MG63 (cell line): ENCODE measurements at regions not wholly inside any gene's neighbourhood (a gene's known extent, or its start where the extent isn't known, plus 50 kb on each side); places are given as distances from the start of the nearest gene placed in this dataset.

ENCODE experiments used
- DNase-seq: peaks from one replicate; pipeline ENCODE4 v3.0.0-alpha.2; 2020
- H3K27me3 ChIP-seq: fragments of 250-450 bp; sonication (Bioruptor Pico); 2 replicates; pipeline ENCODE4 v1.5.1; 2020; ENCODE audit warnings: mild to moderate bottlenecking, moderate library complexity
- H3K36me3 ChIP-seq: fragments of 250-450 bp; sonication (Bioruptor Pico); 2 replicates; pipeline ENCODE4 v1.5.1; 2020; ENCODE audit warnings: mild to moderate bottlenecking, moderate library complexity
- H3K4me3 ChIP-seq: fragments of 250-450 bp; sonication (Bioruptor Pico); 2 replicates; pipeline ENCODE4 v1.5.1; 2020; ENCODE audit warnings: mild to moderate bottlenecking, moderate library complexity
- H3K9me3 ChIP-seq: fragments of 250-450 bp; sonication (Bioruptor Pico); 2 replicates; pipeline ENCODE4 v1.5.1; 2020; ENCODE audit warnings: mild to moderate bottlenecking, moderate library complexity

GRCh38 chr13:82749551-82749950, 1132.7 kb downstream of the SLITRK1 start:
- DNase-seq, result no peak

GRCh38 chr13:82747958-82748357, 1134.3 kb downstream of the SLITRK1 start:
- no peaks in the 10 kb centered on the region for H3K9me3 ChIP-seq
- H3K4me3 ChIP-seq, result no peak overlapping the region
- no peaks in the 10 kb centered on the region for H3K36me3 ChIP-seq
- no peak for DNase-seq
- H3K27me3 ChIP-seq, result no peaks in the 10 kb centered on the region

More at GRCh38 chr13:82749551-82749950, 1132.7 kb downstream of the SLITRK1 start:
- Histone ChIP-seq H3K9me3 (no peaks in the 10 kb centered on the region), H3K27me3 (no peaks in the 10 kb centered on the region), H3K4me3 (no peak overlapping the region), H3K36me3 (no peaks in the 10 kb centered on the region)

DNA sequence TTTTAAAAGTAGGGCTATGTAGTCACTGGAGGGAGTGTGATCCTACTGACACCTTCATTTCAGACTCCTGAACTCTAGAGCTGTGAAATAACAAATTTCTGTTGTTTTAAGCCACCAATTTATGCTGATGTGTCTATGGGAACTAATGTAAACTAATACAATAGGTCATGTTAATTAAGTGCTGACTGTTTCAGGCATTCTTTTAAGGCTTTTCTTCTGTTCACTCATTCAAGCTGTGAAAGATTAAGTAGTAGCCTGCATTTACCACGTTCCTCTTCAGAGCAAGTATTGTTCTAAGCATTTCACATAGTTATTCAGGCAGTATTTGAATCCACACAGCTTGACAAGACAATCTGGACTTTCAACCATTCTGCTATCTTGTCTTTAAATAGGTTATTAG, 1135.0 kb downstream of the SLITRK1 start:
- Histone ChIP-seq H3K4me3 (no peak overlapping the region), H3K36me3 (no peaks in the 10 kb centered on the region), H3K9me3 (no peaks in the 10 kb centered on the region), H3K27me3 (no peaks in the 10 kb centered on the region)
- DNase-seq, result no peak

- no peak for DNase-seq
- Histone ChIP-seq H3K36me3 (no peaks in the 10 kb centered on the region), H3K27me3 (no peaks in the 10 kb centered on the region), H3K9me3 (peaks cover 8% of the 10 kb centered on the region), H3K4me3 (no peak overlapping the region)
These were observed 1141.8 kb downstream of the SLITRK1 start for GRCh38 chr13:82740442-82740841.

DNA sequence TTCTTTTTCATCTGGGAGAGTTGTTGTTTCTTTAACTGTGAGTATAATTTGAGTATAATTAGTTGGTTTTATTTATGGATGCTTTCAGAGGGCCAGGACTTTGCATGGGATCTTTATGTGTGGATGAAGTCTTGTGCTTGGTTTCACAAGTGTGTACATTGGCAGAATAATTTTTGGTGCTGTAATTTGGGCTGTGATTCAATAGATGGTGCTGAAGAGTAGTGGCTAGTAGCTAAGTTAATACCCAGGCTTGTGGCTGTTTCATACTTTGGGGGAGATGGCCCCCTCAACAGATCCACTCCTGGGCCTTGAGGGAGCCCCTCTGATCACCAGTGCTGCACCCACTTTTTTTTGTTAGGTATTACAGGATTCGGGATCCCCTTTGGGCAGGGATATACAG, 1142.4 kb downstream of the SLITRK1 start:
- no peak for DNase-seq
- no peak overlapping the region for H3K4me3 ChIP-seq

GRCh38 chr13:82729401-82729800, 1152.9 kb downstream of the SLITRK1 start:
- DNase-seq, result no peak
- Histone ChIP-seq H3K9me3 (no peaks in the 10 kb centered on the region), H3K36me3 (no peaks in the 10 kb centered on the region), H3K27me3 (no peaks in the 10 kb centered on the region), H3K4me3 (no peak overlapping the region)

More for the DNA sequence above, 1142.4 kb downstream of the SLITRK1 start:
- H3K9me3 ChIP-seq, result peaks cover 8% of the 10 kb centered on the region
- no peaks in the 10 kb centered on the region for H3K27me3 ChIP-seq
- no peaks in the 10 kb centered on the region for H3K36me3 ChIP-seq

- Histone ChIP-seq H3K36me3 (no peaks in the 10 kb centered on the region), H3K4me3 (no peak overlapping the region), H3K9me3 (no peaks in the 10 kb centered on the region), H3K27me3 (no peaks in the 10 kb centered on the region)
- DNase-seq, result no peak
These were observed 1161.3 kb downstream of the SLITRK1 start for GRCh38 chr13:82720986-82721385.

DNA sequence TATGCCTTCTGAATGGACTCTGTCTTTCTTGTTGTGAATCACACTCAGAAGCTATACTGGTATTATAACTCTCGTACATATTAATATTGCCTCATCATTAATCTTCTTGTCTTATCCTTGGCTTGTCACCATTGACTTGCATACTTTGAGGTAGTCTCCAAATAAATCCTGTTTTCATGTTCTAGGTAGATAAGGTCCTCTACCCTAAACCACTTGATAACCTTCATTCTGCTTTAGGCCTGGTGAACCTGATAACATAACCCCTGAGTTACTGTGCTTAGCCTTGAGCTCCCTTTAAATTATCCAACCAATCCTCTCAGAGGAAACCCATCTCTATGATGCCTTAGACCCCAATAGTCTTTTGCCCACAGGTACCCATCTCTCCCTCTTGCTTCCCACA, 1162.3 kb downstream of the SLITRK1 start:
- no peaks in the 10 kb centered on the region for H3K27me3 ChIP-seq
- no peaks in the 10 kb centered on the region for H3K36me3 ChIP-seq
- no peak for DNase-seq

DNA sequence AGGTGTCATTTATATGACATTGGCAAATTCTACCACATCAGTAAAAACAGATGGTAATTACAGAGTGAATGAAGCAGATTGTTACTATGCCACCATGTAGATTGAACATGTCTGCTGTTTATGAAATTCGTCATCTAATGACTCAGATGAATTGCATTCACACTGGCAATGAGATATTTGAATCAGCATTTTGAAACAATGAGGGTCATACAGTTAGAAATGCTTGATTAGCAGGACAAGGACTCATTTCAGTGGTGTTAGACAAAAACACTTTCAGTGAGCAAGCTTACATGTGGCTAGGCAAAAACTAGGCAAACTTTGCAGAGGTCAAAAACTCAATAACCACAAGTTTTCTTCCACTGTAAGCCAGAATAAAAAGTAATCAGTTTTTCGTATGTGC, 1165.0 kb downstream of the SLITRK1 start:
- H3K36me3 ChIP-seq, result no peaks in the 10 kb centered on the region
- no peaks in the 10 kb centered on the region for H3K9me3 ChIP-seq
- H3K27me3 ChIP-seq, result no peaks in the 10 kb centered on the region
- no peak overlapping the region for H3K4me3 ChIP-seq
- no peak for DNase-seq

More for the DNA sequence above, 1162.3 kb downstream of the SLITRK1 start:
- Histone ChIP-seq H3K4me3 (no peak overlapping the region), H3K9me3 (no peaks in the 10 kb centered on the region)

DNA sequence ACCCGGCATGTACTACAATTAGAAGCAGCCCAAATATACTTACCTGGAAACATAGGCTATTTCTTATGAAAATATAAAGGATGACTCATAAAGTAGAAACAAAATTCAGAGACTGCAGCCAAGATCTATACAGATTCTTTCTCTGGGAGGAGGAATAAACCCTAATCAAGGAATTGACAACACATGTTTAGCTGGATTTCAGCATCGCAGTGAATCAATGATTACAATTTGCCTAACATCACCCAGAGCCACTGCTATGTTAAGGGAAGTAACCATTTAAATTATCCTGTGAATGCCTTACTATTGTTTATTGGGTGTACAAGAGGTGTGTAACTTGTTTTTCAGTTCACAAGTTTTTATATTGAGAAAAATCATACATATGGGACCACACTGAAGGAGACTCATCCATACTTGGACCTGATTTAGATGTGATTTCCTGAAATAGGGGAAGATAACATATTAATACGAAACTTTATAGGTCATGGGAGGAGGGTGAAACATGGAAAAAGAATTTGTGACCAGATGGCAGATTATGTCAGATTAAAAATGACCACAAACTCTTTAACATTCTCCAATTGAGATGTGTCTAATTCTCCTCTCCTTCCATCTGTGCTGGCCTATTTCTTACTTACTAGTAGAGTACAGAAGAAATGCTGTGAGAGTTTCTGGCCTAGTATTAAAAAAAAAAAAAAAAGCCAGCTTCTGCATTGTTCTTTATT, 1168.4 kb downstream of the SLITRK1 start:
- H3K36me3 ChIP-seq, result no peaks in the 10 kb centered on the region
- no peaks in the 10 kb centered on the region for H3K9me3 ChIP-seq
- H3K4me3 ChIP-seq, result no peak overlapping the region
- H3K27me3 ChIP-seq, result no peaks in the 10 kb centered on the region
- no peak for DNase-seq

GRCh38 chr13:82702513-82702912, 1179.8 kb downstream of the SLITRK1 start:
- no peak overlapping the region for H3K4me3 ChIP-seq
- H3K9me3 ChIP-seq, result no peaks in the 10 kb centered on the region
- H3K27me3 ChIP-seq, result no peaks in the 10 kb centered on the region
- DNase-seq, result no peak
- no peaks in the 10 kb centered on the region for H3K36me3 ChIP-seq

DNA sequence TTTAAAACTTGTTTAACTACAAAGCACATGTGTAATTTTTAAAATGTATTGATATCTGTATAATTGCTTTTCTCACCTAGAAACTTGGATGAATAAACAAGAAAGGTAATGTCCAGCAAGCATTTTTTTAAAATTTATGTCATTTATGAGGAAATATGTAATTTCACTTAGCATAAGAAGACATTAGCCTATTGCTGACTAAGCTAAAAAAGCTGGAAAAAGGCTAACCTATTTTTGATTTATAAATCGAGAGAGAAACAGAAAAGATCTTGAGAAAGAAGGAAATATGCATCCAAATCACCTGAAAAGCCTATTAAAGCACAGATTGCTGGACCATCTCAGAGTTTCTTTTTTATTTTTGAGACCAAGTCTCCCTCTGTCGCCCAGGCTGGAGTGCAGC, 1181.3 kb downstream of the SLITRK1 start:
- no peak overlapping the region for H3K4me3 ChIP-seq
- H3K27me3 ChIP-seq, result no peaks in the 10 kb centered on the region
- no peak for DNase-seq
- H3K36me3 ChIP-seq, result no peaks in the 10 kb centered on the region
- H3K9me3 ChIP-seq, result no peaks in the 10 kb centered on the region

- Histone ChIP-seq H3K4me3 (no peak overlapping the region), H3K27me3 (no peaks in the 10 kb centered on the region), H3K36me3 (no peaks in the 10 kb centered on the region), H3K9me3 (no peaks in the 10 kb centered on the region)
- DNase-seq, result no peak
These were observed 1183.3 kb downstream of the SLITRK1 start for GRCh38 chr13:82698941-82699340.

GRCh38 chr13:82698383-82698782, 1183.9 kb downstream of the SLITRK1 start:
- Histone ChIP-seq H3K4me3 (no peak overlapping the region), H3K9me3 (no peaks in the 10 kb centered on the region), H3K36me3 (no peaks in the 10 kb centered on the region), H3K27me3 (no peaks in the 10 kb centered on the region)
- no peak for DNase-seq

GRCh38 chr13:82693607-82694006, 1188.7 kb downstream of the SLITRK1 start:
- no peak overlapping the region for H3K4me3 ChIP-seq
- H3K9me3 ChIP-seq, result no peaks in the 10 kb centered on the region
- no peaks in the 10 kb centered on the region for H3K36me3 ChIP-seq
- no peak for DNase-seq
- no peaks in the 10 kb centered on the region for H3K27me3 ChIP-seq

DNA sequence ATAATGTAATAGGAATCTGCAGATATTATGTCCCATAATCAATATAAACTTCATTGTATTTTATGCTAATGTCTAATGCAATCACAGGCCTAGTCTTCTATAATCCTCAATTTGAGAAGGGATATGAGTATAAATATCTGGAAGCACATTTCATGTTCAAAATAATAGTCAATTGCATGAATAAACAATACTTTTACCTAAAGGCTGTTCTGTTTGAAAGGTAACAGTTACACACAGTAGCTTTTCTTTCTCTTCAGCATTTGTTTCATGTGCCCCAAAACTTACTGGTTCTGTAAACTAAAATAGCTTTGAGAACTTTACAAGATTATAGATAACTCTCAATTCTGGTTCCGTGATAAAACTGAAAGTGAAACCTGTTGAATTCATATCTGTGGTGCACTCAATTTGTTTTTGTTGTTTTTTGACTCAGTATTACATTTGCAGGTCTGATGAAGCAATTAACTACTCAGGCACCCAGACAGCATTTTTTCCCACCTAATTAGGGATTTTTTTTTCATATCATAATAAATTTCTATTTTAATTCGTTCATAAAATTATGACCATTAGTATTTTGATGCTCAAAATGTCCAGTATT, 1193.8 kb downstream of the SLITRK1 start:
- Histone ChIP-seq H3K4me3 (peak overlapping the region; percentile 40), H3K36me3 (no peaks in the 10 kb centered on the region), H3K27me3 (no peaks in the 10 kb centered on the region), H3K9me3 (no peaks in the 10 kb centered on the region)
- no peak for DNase-seq

DNA sequence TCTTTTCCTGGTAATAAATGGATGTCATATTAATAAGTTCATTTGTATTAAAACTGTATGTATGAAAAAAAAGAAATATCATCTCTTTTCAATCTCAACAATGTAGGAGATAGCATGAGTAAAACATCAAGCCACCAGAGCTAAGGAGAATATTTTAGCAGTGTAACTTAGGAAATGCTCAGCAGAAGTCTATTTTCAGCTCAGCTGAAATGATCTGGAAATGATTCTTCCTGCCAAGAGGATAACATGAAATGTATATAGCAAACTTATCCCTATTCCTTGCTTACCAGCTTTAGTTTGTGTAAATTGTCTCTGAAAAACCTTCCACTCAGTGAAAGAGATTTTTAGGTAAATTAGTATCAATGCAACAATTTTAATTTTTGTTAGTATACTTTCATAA, 1194.4 kb downstream of the SLITRK1 start:
- no peaks in the 10 kb centered on the region for H3K36me3 ChIP-seq
- no peaks in the 10 kb centered on the region; the same call in 1 of the 2 replicates for H3K9me3 ChIP-seq
- DNase-seq, result no peak
- H3K4me3 ChIP-seq, result no peak overlapping the region
- H3K27me3 ChIP-seq, result no peaks in the 10 kb centered on the region

GRCh38 chr13:82681535-82681934, 1200.7 kb downstream of the SLITRK1 start:
- DNase-seq, result no peak
- Histone ChIP-seq H3K4me3 (no peak overlapping the region), H3K36me3 (no peaks in the 10 kb centered on the region), H3K27me3 (no peaks in the 10 kb centered on the region), H3K9me3 (no peaks in the 10 kb centered on the region; the same call in 1 of the 2 replicates)
